GM10266 (cell line): ENCODE measurements at regions not wholly inside any gene's neighbourhood (a gene's known extent, or its start where the extent isn't known, plus 50 kb on each side); places are given as distances from the start of the nearest gene placed in this dataset.
"Not testable (repeated sequence)": the region's sequence is repeated elsewhere in the genome, so short reads cannot be mapped to it uniquely, and the experiment has no call there.

ENCODE experiments used
- DNase-seq: peaks from one replicate; pipeline ENCODE4 v3.0.0; 2012; ENCODE audit errors: extremely low spot score
- CTCF ChIP-seq: IDR thresholded peaks from 2 replicates; pipeline ENCODE4 v1.5.1; 2012; ENCODE audit warnings: mild to moderate bottlenecking, low read depth; ENCODE audit not compliant: control insufficient read depth, insufficient read depth; ENCODE audit errors: missing control alignments

- no peak for DNase-seq
- no peak for TF ChIP-seq CTCF
Observed at GRCh38 chr18:1075322-1075721, 170.7 kb downstream of the ADCYAP1 start.

GRCh38 chr18:1075876-1076275, 171.2 kb downstream of the ADCYAP1 start:
- DNase-seq = no peak
- no peak for TF ChIP-seq CTCF

GRCh38 chr18:1078301-1078700, 173.6 kb downstream of the ADCYAP1 start:
- no peak for TF ChIP-seq CTCF
- DNase-seq = no peak

GRCh38 chr18:1083675-1084074, 179.0 kb downstream of the ADCYAP1 start:
- not testable (repeated sequence) for DNase-seq

GRCh38 chr18:1090758-1091157, 186.1 kb downstream of the ADCYAP1 start:
- TF ChIP-seq CTCF = no peak
- DNase-seq = no peak

- no peak for TF ChIP-seq CTCF
- DNase-seq = no peak
Observed at GRCh38 chr18:1092228-1092627, 187.6 kb downstream of the ADCYAP1 start.

GRCh38 chr18:1094409-1094808, 189.7 kb downstream of the ADCYAP1 start:
- TF ChIP-seq CTCF = no peak
- no peak for DNase-seq

GRCh38 chr18:1097991-1098735, 193.5 kb downstream of the ADCYAP1 start:
- not testable (repeated sequence) for DNase-seq
